Activated CD8-positive, alpha-beta memory T cell treated with anti-CD3 and anti-CD28 coated beads for 48 hours (primary cell): ENCODE measurements at regions not wholly inside any gene's neighbourhood (a gene's known extent, or its start where the extent isn't known, plus 50 kb on each side); places are given as distances from the start of the nearest gene placed in this dataset.

ENCODE experiments used
- DNase-seq, 3 experiments: peaks; one replicate each; pipeline ENCODE4 v3.0.0-alpha.2; 2020; ENCODE audit warnings: low read depth in 2 of 3, low spot score in 2 of 3

- no peak for DNase-seq
Measured at GRCh38 chr6:6781172-6781872, 192.8 kb downstream of the LY86 start.

GRCh38 chr6:6781873-6782227 lies 193.3 kb downstream of the LY86 start:
- no peak for DNase-seq

- no peak for DNase-seq
Measured at GRCh38 chr6:6783721-6784120, 195.2 kb downstream of the LY86 start.

- DNase-seq, result no peak
Measured at GRCh38 chr6:6784514-6785162, 196.1 kb downstream of the LY86 start.

GRCh38 chr6:6785163-6785521 lies 196.6 kb downstream of the LY86 start:
- DNase-seq, result no peak

- DNase-seq, result no peak
Measured at GRCh38 chr6:6788394-6789032, 200.0 kb downstream of the LY86 start.

GRCh38 chr6:6790393-6790792 lies 201.9 kb downstream of the LY86 start:
- DNase-seq, result no peak

- no peak for DNase-seq
Measured at GRCh38 chr6:6790891-6791290, 202.4 kb downstream of the LY86 start.

- DNase-seq, result no peak
Measured at GRCh38 chr6:6793388-6794250, 205.1 kb downstream of the LY86 start.

- no peak for DNase-seq
Measured at GRCh38 chr6:6795393-6795792, 206.9 kb downstream of the LY86 start.

- DNase-seq, result no peak
Measured at GRCh38 chr6:6796818-6797217, 208.3 kb downstream of the LY86 start.

- DNase-seq, result no peak
Measured at GRCh38 chr6:6798448-6798860, 209.9 kb downstream of the LY86 start.

- DNase-seq, result no peak
Measured at GRCh38 chr6:6801005-6801335, 212.4 kb downstream of the LY86 start.

- DNase-seq, result no peak
Measured at GRCh38 chr6:6801635-6802218, 213.2 kb downstream of the LY86 start.

- DNase-seq, result no peak
Measured at GRCh38 chr6:6803180-6803977, 214.9 kb downstream of the LY86 start.

- no peak for DNase-seq
Measured at GRCh38 chr6:6804843-6805615, 216.5 kb downstream of the LY86 start.

- DNase-seq, result no peak
Measured at GRCh38 chr6:6806844-6807518, 218.5 kb downstream of the LY86 start.

- DNase-seq, result no peak
Measured at GRCh38 chr6:6808343-6808742, 219.8 kb downstream of the LY86 start.

- no peak for DNase-seq
Measured at GRCh38 chr6:6808915-6809314, 220.4 kb downstream of the LY86 start.
